GM12874 (cell line): ENCODE measurements at regions not wholly inside any gene's neighbourhood (a gene's known extent, or its start where the extent isn't known, plus 50 kb on each side); places are given as distances from the start of the nearest gene placed in this dataset.

Source experiments
- CTCF ChIP-seq: IDR thresholded peaks from 2 replicates; pipeline ENCODE4 v1.5.1; 2011; ENCODE audit warnings: low read depth, mild to moderate bottlenecking, control low read depth, low read length, moderate library complexity; ENCODE audit not compliant: insufficient read depth

GRCh38 chr5:104429911-104430310 lies 867.3 kb upstream of the NUDT12 start:
- TF ChIP-seq CTCF, result no peak

GRCh38 chr5:104421431-104421830 lies 858.8 kb upstream of the NUDT12 start:
- TF ChIP-seq CTCF, result no peak

GRCh38 chr5:104418056-104418455 lies 855.5 kb upstream of the NUDT12 start:
- no peak for TF ChIP-seq CTCF

GRCh38 chr5:104412649-104413240 lies 850.2 kb upstream of the NUDT12 start:
- peak; percentile 55; the same call in 1 of the 2 replicates for TF ChIP-seq CTCF

- TF ChIP-seq CTCF, result no peak
Measured at GRCh38 chr5:104400941-104401340, 838.4 kb upstream of the NUDT12 start.

GRCh38 chr5:104385906-104386305 lies 823.3 kb upstream of the NUDT12 start:
- no peak for TF ChIP-seq CTCF

GRCh38 chr5:104375345-104375744 lies 812.8 kb upstream of the NUDT12 start:
- no peak for TF ChIP-seq CTCF
